Vagina (tissue), 2 donors: ENCODE measurements at regions not wholly inside any gene's neighbourhood (a gene's known extent, or its start where the extent isn't known, plus 50 kb on each side); places are given as distances from the start of the nearest gene placed in this dataset.

Source experiments
- CTCF ChIP-seq, 3 experiments: fragments of 450-650 bp in 2 of 3; fragments of 200-600 bp in 1 of 3; sonication (generic) in 1 of 3; IDR thresholded peaks; one replicate each; pipeline ENCODE4 v1.5.1; 2017 to 2019; ENCODE audit warnings: antibody characterized with exemption in 3 of 3, mild to moderate bottlenecking in 2 of 3, moderate library complexity in 2 of 3
- POLR2A ChIP-seq, 2 donors: fragments of 450-650 bp; IDR thresholded peaks; one replicate each; pipeline ENCODE4 v1.6.1; 2017; ENCODE audit warnings: antibody characterized with exemption in 2 of 2, mild to moderate bottlenecking in 2 of 2, moderate library complexity in 2 of 2
- POLR2AphosphoS5 ChIP-seq, 2 donors: sonication (generic); formaldehyde crosslinking; IDR thresholded peaks; one replicate each; pipeline ENCODE4 v1.9.0; 2017; ENCODE audit warnings: antibody characterized with exemption in 2 of 2, mild to moderate bottlenecking in 2 of 2, low read depth in 1 of 2; ENCODE audit not compliant: insufficient read depth in 1 of 2

- TF ChIP-seq CTCF (IDR thresholded peaks at IDR 0.05) (no peak), POLR2AphosphoS5 (IDR thresholded peaks at IDR 0.05; ENCODE audit: insufficient read depth in 1 of 2, low read depth in 1 of 2) (no peak), POLR2A (IDR thresholded peaks at IDR 0.05) (no peak)
These were observed 69.7 kb upstream of the MME start for GRCh38 chr3:155010416-155010815.
